GM19025 (cell line): ENCODE measurements at regions not wholly inside any gene's neighbourhood (a gene's known extent, or its start where the extent isn't known, plus 50 kb on each side); places are given as distances from the start of the nearest gene placed in this dataset.
A peak's percentile ranks its signal among the peaks of the same experiment; 100 is the strongest.
"Not testable (repeated sequence)": the region's sequence is repeated elsewhere in the genome, so short reads cannot be mapped to it uniquely, and the experiment has no call there.

Experiments used
- ATAC-seq: cut with Tn5 transposase; IDR thresholded peaks from one replicate; pipeline ENCODE4 v1.9.1; 2021; ENCODE audit warnings: mild to moderate bottlenecking, low read depth, moderate library complexity; ENCODE audit not compliant: unreplicated experiment

GRCh38 chr6:127406722-127407121, 52.5 kb downstream of the KIAA0408 start:
- ATAC-seq = not testable (repeated sequence)

GRCh38 chr6:127406122-127406521, 53.1 kb downstream of the KIAA0408 start:
- ATAC-seq = no peak

- ATAC-seq = no peak
Measured at GRCh38 chr6:127404594-127405178, 54.5 kb downstream of the KIAA0408 start.

GRCh38 chr6:127404133-127404532, 55.1 kb downstream of the KIAA0408 start:
- peak; percentile 78 for ATAC-seq

- ATAC-seq = peak; percentile 52
Measured at GRCh38 chr6:127403636-127404035, 55.6 kb downstream of the KIAA0408 start.

- no peak for ATAC-seq
Measured at GRCh38 chr6:127402890-127403617, 56.1 kb downstream of the KIAA0408 start.

- ATAC-seq = no peak
Measured at GRCh38 chr6:127397729-127398630, 54.6 kb upstream of the ECHDC1 start.

GRCh38 chr6:127397171-127397597, 53.8 kb upstream of the ECHDC1 start:
- not testable (repeated sequence) for ATAC-seq
